Activated B cell treated with CpG ODN at 0.5 μM for 24 hours (primary cell): ENCODE measurements at regions not wholly inside any gene's neighbourhood (a gene's known extent, or its start where the extent isn't known, plus 50 kb on each side); places are given as distances from the start of the nearest gene placed in this dataset.

Experiments
- ATAC-seq: fragments of 200-7000 bp; cut with Tn5 transposase; one replicate; pipeline ENCODE4 v1.10.0; 2021; ENCODE audit warnings: low read depth, mild to moderate bottlenecking, moderate library complexity
- CTCF ChIA-PET: fragments of 350-600 bp; sonication (Branson Sonifier 250); formaldehyde crosslinking; loops from one replicate; lab custom pipeline; 2021; ENCODE audit warnings: antibody characterized with exemption; lab: Charles Lee
- POLR2A ChIA-PET: fragments of 350-600 bp; sonication (Branson Sonifier 250); formaldehyde crosslinking; loops from one replicate; lab custom pipeline; 2021; ENCODE audit warnings: antibody characterized with exemption; lab: Charles Lee
- DNase-seq: peaks from one replicate; pipeline ENCODE4 v3.0.0; 2022
- H3K27ac Mint-ChIP-seq: one replicate; pipeline ENCODE4 v1.8.0; 2020; ENCODE audit warnings: mixed read lengths
- H3K27me3 Mint-ChIP-seq: one replicate; pipeline ENCODE4 v1.8.0; 2021; ENCODE audit warnings: mixed read lengths
- H3K36me3 Mint-ChIP-seq: one replicate; pipeline ENCODE4 v1.8.0; 2021; ENCODE audit warnings: low read depth, mixed read lengths
- H3K4me1 Mint-ChIP-seq: one replicate; pipeline ENCODE4 v1.8.0; 2021; ENCODE audit warnings: mixed read lengths
- H3K4me3 Mint-ChIP-seq: one replicate; pipeline ENCODE4 v1.8.0; 2020; ENCODE audit warnings: mild to moderate bottlenecking, mixed read lengths
- H3K9me3 Mint-ChIP-seq: one replicate; pipeline ENCODE4 v1.8.0; 2020; ENCODE audit warnings: mixed read lengths
- intact Hi-C: fragments of 100-400 bp; cut with micrococcal nuclease; formaldehyde crosslinking; loops from one replicate; pipeline ENCODE4 v1.15.1; 2024
- TF ChIP-seq, protein P1 (sequence below): fragments of 200-600 bp; IDR thresholded peaks from one replicate; pipeline ENCODE4 v1.8.0; 2022; ENCODE audit warnings: antibody characterized with exemption, mild to moderate bottlenecking

DNA sequence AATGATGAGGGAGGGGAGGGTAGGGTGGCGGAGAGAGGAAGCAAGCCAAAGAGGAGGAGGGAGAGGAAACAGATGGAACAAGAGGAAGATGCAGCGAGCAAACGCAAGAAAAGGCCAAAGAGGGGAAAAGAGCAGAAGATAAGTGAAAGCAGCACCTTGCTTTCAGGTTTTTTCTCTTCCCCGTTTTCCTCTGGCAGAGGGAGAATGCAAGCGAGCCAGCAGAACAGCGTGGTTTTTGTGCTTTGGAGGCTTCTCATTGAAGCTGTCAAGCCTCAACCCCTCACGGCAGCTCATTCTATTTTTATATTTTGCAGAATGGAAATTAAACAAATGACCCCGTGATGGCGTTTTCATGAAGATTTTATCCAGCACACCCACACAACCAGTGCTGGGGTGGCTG lies 67.1 kb upstream of the GRAMD1B start:
- ATAC-seq (no peak), DNase-seq (no peak)
- TF ChIP-seq, protein P1, sequence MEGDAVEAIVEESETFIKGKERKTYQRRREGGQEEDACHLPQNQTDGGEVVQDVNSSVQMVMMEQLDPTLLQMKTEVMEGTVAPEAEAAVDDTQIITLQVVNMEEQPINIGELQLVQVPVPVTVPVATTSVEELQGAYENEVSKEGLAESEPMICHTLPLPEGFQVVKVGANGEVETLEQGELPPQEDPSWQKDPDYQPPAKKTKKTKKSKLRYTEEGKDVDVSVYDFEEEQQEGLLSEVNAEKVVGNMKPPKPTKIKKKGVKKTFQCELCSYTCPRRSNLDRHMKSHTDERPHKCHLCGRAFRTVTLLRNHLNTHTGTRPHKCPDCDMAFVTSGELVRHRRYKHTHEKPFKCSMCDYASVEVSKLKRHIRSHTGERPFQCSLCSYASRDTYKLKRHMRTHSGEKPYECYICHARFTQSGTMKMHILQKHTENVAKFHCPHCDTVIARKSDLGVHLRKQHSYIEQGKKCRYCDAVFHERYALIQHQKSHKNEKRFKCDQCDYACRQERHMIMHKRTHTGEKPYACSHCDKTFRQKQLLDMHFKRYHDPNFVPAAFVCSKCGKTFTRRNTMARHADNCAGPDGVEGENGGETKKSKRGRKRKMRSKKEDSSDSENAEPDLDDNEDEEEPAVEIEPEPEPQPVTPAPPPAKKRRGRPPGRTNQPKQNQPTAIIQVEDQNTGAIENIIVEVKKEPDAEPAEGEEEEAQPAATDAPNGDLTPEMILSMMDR, result no peak
- Mint-ChIP-seq H3K9me3 (no peaks in the 10 kb centered on the region), H3K27ac (no peak overlapping the region), H3K4me1 (peaks cover 19% of the 10 kb centered on the region), H3K27me3 (peaks cover 31% of the 10 kb centered on the region), H3K36me3 (no peaks in the 10 kb centered on the region), H3K4me3 (no peak overlapping the region)
- ChIA-PET CTCF (no interaction called here), POLR2A (no interaction called here)
- intact Hi-C loops, result no loop called here

DNA sequence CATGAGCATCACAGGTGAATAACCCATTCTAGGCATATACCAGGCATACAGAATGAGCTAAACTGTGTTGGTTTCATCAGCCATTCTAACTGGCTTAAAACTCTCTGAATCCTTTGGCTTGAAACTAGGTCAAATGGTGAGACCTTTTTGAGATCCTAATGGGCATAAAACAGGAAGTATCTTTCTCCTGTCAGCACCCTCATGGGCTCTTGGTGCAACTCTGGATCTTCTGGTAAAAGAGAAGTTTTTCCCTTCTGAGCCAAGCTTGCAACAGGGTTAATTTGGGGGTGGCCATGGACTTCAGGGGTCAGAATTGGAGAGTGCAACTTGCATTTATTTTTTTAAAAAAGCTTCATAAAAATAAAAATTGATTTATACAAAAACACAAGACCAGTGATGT lies 67.9 kb upstream of the GRAMD1B start:
- intact Hi-C loops, result no loop called here
- H3K4me3 Mint-ChIP-seq, result no peak overlapping the region
- ChIA-PET POLR2A (no interaction called here), CTCF (no interaction called here)
- no peaks in the 10 kb centered on the region for H3K36me3 Mint-ChIP-seq
- no peak for ATAC-seq
- TF ChIP-seq, protein P1, result no peak
- no peak for DNase-seq
- peaks cover 30% of the 10 kb centered on the region for H3K27me3 Mint-ChIP-seq
- H3K9me3 Mint-ChIP-seq, result no peaks in the 10 kb centered on the region
- H3K4me1 Mint-ChIP-seq, result peaks cover 21% of the 10 kb centered on the region
- H3K27ac Mint-ChIP-seq, result no peak overlapping the region

DNA sequence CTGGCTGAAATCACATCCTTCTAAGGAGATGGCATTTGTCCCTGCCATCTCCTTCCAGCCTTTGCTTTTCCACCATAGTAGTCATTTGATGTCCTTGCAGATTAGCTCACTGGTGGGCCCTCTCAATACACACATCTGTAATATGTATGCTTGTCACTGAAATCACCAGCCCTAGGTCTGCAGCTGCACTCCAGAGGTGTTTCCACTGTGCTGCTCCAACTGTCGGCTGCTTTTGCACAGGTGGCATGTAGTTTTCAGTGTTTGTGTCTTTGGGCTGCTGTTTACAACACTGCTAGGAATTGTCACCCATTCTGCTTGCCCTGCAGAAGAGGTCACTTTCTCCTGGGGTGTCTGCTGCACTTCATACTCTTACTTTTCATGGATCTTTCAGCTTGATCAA lies 69.0 kb upstream of the GRAMD1B start:
- ChIA-PET POLR2A (no interaction called here), CTCF (interaction anchor here (0.6 kb wide), 1 partner anchor 122 kb away, joined by 6 read pairs; no protein-coding TSS in a partner anchor)
- TF ChIP-seq, protein P1, result no peak
- Mint-ChIP-seq H3K4me1 (peaks cover 21% of the 10 kb centered on the region), H3K27ac (no peak overlapping the region), H3K27me3 (peaks cover 36% of the 10 kb centered on the region), H3K9me3 (no peaks in the 10 kb centered on the region), H3K4me3 (no peak overlapping the region), H3K36me3 (no peaks in the 10 kb centered on the region)
- intact Hi-C loops, result no loop called here
- no peak for ATAC-seq
- DNase-seq, result no peak

DNA sequence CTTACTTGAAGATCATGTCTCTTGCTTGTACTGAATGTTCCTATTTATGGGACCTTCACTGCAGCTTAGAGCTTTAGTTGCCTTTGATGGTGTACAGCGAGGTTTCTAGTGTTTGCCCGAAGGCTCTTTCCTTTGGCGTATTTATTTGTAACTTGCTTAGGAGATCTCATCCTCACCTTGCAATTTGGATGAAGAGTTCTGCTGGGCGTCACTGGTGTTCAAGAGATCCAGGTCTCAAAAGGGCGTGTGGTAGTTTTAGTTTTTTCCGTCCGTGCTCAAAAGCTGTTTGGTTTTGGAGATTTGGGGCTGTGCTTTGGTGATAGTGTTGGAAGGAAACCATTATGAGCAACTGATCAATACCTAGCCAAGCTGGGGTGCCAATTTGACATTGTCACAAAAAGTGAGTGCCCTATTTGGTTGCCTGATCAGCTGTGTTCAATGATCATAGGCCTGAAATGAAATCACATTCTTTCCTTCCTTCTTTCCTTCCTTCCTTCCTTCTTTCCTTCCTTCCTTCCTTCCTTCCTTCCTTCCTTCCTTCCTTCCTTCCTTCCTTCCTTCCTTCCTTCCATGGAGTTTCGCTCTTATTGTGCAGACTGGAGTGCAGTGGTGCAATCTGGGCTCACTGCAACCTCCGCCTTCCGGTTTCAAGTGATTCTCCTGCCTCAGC lies 69.7 kb upstream of the GRAMD1B start:
- ChIA-PET CTCF (no interaction called here), POLR2A (no interaction called here)
- H3K4me3 Mint-ChIP-seq, result no peak overlapping the region
- H3K27me3 Mint-ChIP-seq, result peaks cover 36% of the 10 kb centered on the region
- intact Hi-C loops, result no loop called here
- peaks cover 21% of the 10 kb centered on the region for H3K4me1 Mint-ChIP-seq
- H3K9me3 Mint-ChIP-seq, result no peaks in the 10 kb centered on the region
- H3K36me3 Mint-ChIP-seq, result no peaks in the 10 kb centered on the region
- H3K27ac Mint-ChIP-seq, result no peak overlapping the region
- TF ChIP-seq, protein P1, result no peak
- no peak for ATAC-seq
- DNase-seq, result no peak

DNA sequence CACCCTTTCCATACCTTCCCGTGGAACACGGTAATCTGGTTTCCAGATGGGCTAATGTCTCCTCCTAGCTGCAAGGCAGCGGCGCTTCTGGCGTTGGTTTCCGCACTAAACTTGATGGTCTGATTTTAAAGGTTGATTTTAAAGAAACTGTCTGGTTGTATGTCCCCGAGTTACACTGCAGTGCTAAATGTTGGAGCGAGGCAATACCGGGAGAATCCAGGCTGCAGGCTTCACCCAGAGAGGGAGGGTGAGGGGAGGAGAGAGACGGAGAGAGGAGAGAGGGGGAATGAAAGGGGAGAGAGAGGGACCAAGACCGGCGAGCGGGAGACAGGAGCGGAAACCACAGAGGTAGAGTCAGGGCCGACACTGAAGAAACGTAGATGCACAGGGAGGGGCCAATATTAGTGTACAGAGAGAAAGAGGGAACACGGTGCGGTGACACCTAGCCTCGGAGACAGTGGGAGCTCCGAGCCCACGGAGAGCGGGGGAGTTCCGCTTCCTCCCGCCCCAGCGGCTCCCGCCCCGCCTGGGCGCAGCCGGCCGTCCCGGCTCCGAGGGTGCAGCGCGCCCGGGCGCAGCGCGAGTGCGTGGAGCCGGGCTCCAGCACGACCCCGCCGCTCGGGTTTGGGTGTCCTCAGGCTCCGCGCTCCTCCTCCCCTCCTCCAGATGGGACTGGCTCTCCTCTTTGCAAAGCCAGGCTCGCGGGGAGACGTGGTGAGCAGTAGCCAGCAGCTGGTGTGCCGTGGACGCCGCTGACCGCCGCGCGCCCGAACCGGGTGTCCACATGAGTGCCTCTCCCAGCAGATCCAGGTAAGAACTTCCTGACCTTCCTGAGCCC lies 71.9 kb upstream of the GRAMD1B start:
- ATAC-seq, result no peak
- H3K27ac Mint-ChIP-seq, result no peak overlapping the region

More for the DNA sequence above, 71.9 kb upstream of the GRAMD1B start:
- intact Hi-C loops, result no loop called here
- no peak for DNase-seq
- Mint-ChIP-seq H3K4me3 (peak overlapping the region; percentile 58), H3K4me1 (peaks cover 17% of the 10 kb centered on the region), H3K9me3 (no peaks in the 10 kb centered on the region), H3K27me3 (peaks cover 36% of the 10 kb centered on the region), H3K36me3 (no peaks in the 10 kb centered on the region)
- TF ChIP-seq, protein P1, result no peak
- ChIA-PET CTCF (no interaction called here), POLR2A (no interaction called here)
